ENCODE measurements at regions not wholly inside any gene's neighbourhood (a gene's known extent, or its start where the extent isn't known, plus 50 kb on each side); places are given as distances from the start of the nearest gene placed in this dataset.

DNA sequence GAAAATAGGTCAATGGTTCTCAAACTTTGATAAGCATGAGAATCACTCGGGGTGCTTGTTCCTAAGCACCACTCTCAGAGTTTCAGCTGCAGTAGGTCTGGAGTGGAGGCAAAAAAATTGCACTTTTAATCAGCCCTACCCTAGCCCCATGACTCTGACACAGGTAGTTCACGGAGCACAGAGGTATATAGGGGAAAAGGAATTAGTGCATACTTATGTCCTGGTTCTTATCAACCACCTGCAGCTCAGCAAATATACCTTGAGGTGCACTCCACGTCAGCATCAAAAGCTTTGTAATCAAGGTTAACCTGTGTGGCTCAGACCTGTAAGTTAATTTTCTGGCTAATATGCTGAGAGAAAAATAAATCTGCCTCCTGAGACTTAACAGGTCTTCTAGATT, 138.8 kb upstream of the HMGN3 start:
- H3K4me1 ChIP-seq (ENCODE audit: insufficient read depth, low read length), result no peaks in the 10 kb centered on the region
- no peak for ATAC-seq
- H3K36me3 ChIP-seq (replicated peaks in 1 of 2; ENCODE audit: control insufficient read depth in 1 of 2, insufficient read depth in 2 of 2, low read length in 2 of 2), result no peaks in the 10 kb centered on the region
- DNase-seq (ENCODE audit: low spot score), result no peak
- H4K20me1 ChIP-seq (ENCODE audit: insufficient read depth, low read length), result no peaks in the 10 kb centered on the region
- no TSS peak for BruUV-seq (replicated peaks)
- intact Hi-C loops (cut with micrococcal nuclease; ENCODE audit: unreplicated experiment), result no loop called here
- H3K27me3 ChIP-seq (ENCODE audit: control insufficient read depth in 1 of 2, insufficient read depth in 2 of 2, low read length in 2 of 2), result no peaks in the 10 kb centered on the region
- CTCF ChIA-PET (ENCODE audit: low intra/inter-chr PET ratio, low total read pairs), result no interaction called here
- POLR2A ChIA-PET, result no interaction called here
- in situ Hi-C loops (cut with HindIII; ENCODE audit: extremely low pct_ligation_motif_present, low pct_unique_long_range_greater_than_20kb), result no loop called here
- WGBS (ENCODE audit: low lambda C conversion rate), result 9% methylated on average over 3 of the region's 3 CpGs
- H3K4me2 ChIP-seq (ENCODE audit: low read depth, low read length), result no peak overlapping the region
- H2AFZ ChIP-seq (ENCODE audit: low read length), result no peak overlapping the region
- TF ChIP-seq ZNF547 (CRISPR knock-in tag; IDR thresholded peaks at IDR 0.05), result no peak
- TF ChIP-seq, protein P1, sequence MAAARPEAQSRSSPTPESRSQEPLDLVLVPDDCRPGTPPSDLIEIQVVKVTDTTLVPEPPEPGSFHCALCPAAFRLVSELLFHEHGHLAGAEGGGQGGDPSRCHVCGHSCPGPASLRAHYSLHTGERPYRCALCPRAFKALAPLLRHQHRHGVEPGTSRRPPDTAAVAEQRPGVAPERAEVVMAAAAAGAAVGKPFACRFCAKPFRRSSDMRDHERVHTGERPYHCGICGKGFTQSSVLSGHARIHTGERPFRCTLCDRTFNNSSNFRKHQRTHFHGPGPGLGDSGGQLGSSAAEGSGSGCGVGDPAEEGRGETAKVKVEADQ (CRISPR knock-in tag; IDR thresholded peaks at IDR 0.05; ENCODE audit: borderline replicate concordance), result no peak
- no peak for TF ChIP-seq RFX5 (IDR thresholded peaks at IDR 0.05; ENCODE audit: low read depth, low read length)
- TF ChIP-seq MIXL1 (CRISPR knock-in tag; IDR thresholded peaks at IDR 0.05), result no peak
- no peak for TF ChIP-seq ZNF550 (CRISPR knock-in tag; IDR thresholded peaks at IDR 0.05; ENCODE audit: borderline replicate concordance)
- no peak for TF ChIP-seq RBAK (CRISPR knock-in tag; IDR thresholded peaks at IDR 0.05)
- TF ChIP-seq PAWR (CRISPR knock-in tag; IDR thresholded peaks at IDR 0.05; ENCODE audit: borderline replicate concordance), result no peak
- TF ChIP-seq CC2D1A (CRISPR knock-in tag; IDR thresholded peaks at IDR 0.05), result no peak
- TF ChIP-seq MTF2 (CRISPR knock-in tag; IDR thresholded peaks at IDR 0.05; ENCODE audit: borderline replicate concordance), result no peak
- TF ChIP-seq, protein P2, sequence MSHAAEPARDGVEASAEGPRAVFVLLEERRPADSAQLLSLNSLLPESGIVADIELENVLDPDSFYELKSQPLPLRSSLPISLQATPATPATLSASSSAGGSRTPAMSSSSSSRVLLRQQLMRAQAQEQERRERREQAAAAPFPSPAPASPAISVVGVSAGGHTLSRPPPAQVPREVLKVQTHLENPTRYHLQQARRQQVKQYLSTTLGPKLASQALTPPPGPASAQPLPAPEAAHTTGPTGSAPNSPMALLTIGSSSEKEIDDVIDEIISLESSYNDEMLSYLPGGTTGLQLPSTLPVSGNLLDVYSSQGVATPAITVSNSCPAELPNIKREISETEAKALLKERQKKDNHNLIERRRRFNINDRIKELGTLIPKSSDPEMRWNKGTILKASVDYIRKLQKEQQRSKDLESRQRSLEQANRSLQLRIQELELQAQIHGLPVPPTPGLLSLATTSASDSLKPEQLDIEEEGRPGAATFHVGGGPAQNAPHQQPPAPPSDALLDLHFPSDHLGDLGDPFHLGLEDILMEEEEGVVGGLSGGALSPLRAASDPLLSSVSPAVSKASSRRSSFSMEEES (CRISPR knock-in tag; IDR thresholded peaks at IDR 0.05), result no peak
- TF ChIP-seq FOXC1 (CRISPR knock-in tag; IDR thresholded peaks at IDR 0.05; ENCODE audit: borderline replicate concordance), result no peak
- TF ChIP-seq, protein P3, sequence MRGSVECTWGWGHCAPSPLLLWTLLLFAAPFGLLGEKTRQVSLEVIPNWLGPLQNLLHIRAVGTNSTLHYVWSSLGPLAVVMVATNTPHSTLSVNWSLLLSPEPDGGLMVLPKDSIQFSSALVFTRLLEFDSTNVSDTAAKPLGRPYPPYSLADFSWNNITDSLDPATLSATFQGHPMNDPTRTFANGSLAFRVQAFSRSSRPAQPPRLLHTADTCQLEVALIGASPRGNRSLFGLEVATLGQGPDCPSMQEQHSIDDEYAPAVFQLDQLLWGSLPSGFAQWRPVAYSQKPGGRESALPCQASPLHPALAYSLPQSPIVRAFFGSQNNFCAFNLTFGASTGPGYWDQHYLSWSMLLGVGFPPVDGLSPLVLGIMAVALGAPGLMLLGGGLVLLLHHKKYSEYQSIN (CRISPR knock-in tag; IDR thresholded peaks at IDR 0.05; ENCODE audit: borderline replicate concordance), result no peak
- TF ChIP-seq SNAPC2 (CRISPR knock-in tag; IDR thresholded peaks at IDR 0.05), result no peak
- TF ChIP-seq KDM1A (CRISPR knock-in tag; IDR thresholded peaks at IDR 0.05), result no peak
- no peak for TF ChIP-seq SSRP1 (CRISPR knock-in tag; IDR thresholded peaks at IDR 0.05)
- TF ChIP-seq MIER2 (CRISPR knock-in tag; IDR thresholded peaks at IDR 0.05), result no peak
- TF ChIP-seq DNMT1 (CRISPR knock-in tag; IDR thresholded peaks at IDR 0.05), result no peak
- no peak for TF ChIP-seq ZMYM3 (CRISPR knock-in tag; IDR thresholded peaks at IDR 0.05)
- no peak for TF ChIP-seq U2AF2 (IDR thresholded peaks at IDR 0.05; ENCODE audit: low read depth, low read length)
- no peak for TF ChIP-seq RNF2 (conservative IDR thresholded peaks at IDR 0.05; ENCODE audit: low read depth)
- peaks cover 14% of the 10 kb centered on the region; the same call in 1 of the 2 replicates for H3K9me3 ChIP-seq (ENCODE audit: low read length)
- no peak overlapping the region for H3K9ac ChIP-seq (ENCODE audit: insufficient read depth, low read depth, low read length)
- H3K79me2 ChIP-seq (ENCODE audit: insufficient read depth, low read length), result no peaks in the 10 kb centered on the region
- no peak overlapping the region for H3K4me3 ChIP-seq (replicated peaks in 1 of 3; ENCODE audit: insufficient read depth in 1 of 3, low read depth in 2 of 3, low read length in 3 of 3)
- H3K27ac ChIP-seq (ENCODE audit: extremely low read length, insufficient read depth, low read length), result no peak overlapping the region
- FAIRE-seq, result no peak

Data from HepG2 (cell line).